WTC11 (cell line): ENCODE measurements at regions not wholly inside any gene's neighbourhood (a gene's known extent, or its start where the extent isn't known, plus 50 kb on each side); places are given as distances from the start of the nearest gene placed in this dataset.

Experiments
- ATF3 ChIP-seq: sonication (generic); formaldehyde crosslinking; conservative IDR thresholded peaks from 2 replicates; pipeline ENCODE4 v1.8.1; 2022; ENCODE audit warnings: mild to moderate bottlenecking, missing genetic modification reagents
- CBFB ChIP-seq: sonication (generic); formaldehyde crosslinking; IDR thresholded peaks from 2 replicates; pipeline ENCODE4 v1.8.1; 2022; ENCODE audit warnings: mild to moderate bottlenecking, low read depth, missing genetic modification reagents
- CTCF ChIP-seq: fragments of 200-600 bp; IDR thresholded peaks from 2 replicates; pipeline ENCODE4 v1.8.0; 2022; ENCODE audit warnings: antibody characterized with exemption
- E2F5 ChIP-seq: sonication (generic); formaldehyde crosslinking; IDR thresholded peaks from 2 replicates; pipeline ENCODE4 v1.8.1; 2022; ENCODE audit warnings: mild to moderate bottlenecking, moderate library complexity, missing genetic modification reagents
- IRF2 ChIP-seq: sonication (generic); formaldehyde crosslinking; IDR thresholded peaks from 2 replicates; pipeline ENCODE4 v1.8.0; 2022; ENCODE audit warnings: low read depth, missing genetic modification reagents, borderline replicate concordance
- MXD4 ChIP-seq: fragments of 250-450 bp; sonication (Bioruptor Pico); IDR thresholded peaks from 2 replicates; pipeline ENCODE4 v1.8.0; 2021; ENCODE audit warnings: mild to moderate bottlenecking, moderate library complexity, borderline replicate concordance
- TP53 ChIP-seq: sonication (generic); formaldehyde crosslinking; IDR thresholded peaks from 2 replicates; pipeline ENCODE4 v1.8.1; 2023; ENCODE audit warnings: mild to moderate bottlenecking, missing genetic modification reagents
- ZNF232 ChIP-seq: sonication (generic); formaldehyde crosslinking; IDR thresholded peaks from 2 replicates; pipeline ENCODE4 v1.8.0; 2022; ENCODE audit warnings: mild to moderate bottlenecking, missing genetic modification reagents
- ZNF423 ChIP-seq: fragments of 250-450 bp; sonication (Bioruptor Pico); IDR thresholded peaks from 2 replicates; pipeline ENCODE4 v2.1.2; 2022; ENCODE audit warnings: mild to moderate bottlenecking, moderate library complexity

- TF ChIP-seq ZNF423 (CRISPR knock-in tag): no peak
- TF ChIP-seq CTCF: no peak
- TF ChIP-seq ATF3 (CRISPR knock-in tag): no peak
- no peak for TF ChIP-seq IRF2
- no peak for TF ChIP-seq E2F5 (CRISPR knock-in tag)
- TF ChIP-seq CBFB (CRISPR knock-in tag): no peak
- TF ChIP-seq TP53 (CRISPR knock-in tag): no peak
- TF ChIP-seq ZNF232 (CRISPR knock-in tag): no peak
- TF ChIP-seq MXD4 (CRISPR knock-in tag): no peak
Observed at GRCh38 chr1:101308935-101309333, 72.1 kb downstream of the S1PR1 start.
